COLO668 (cell line): ENCODE measurements at regions not wholly inside any gene's neighbourhood (a gene's known extent, or its start where the extent isn't known, plus 50 kb on each side); places are given as distances from the start of the nearest gene placed in this dataset.
"Not testable (repeated sequence)": the region's sequence is repeated elsewhere in the genome, so short reads cannot be mapped to it uniquely, and the experiment has no call there.

Source experiments
- DNase-seq: peaks from one replicate; lab custom pipeline; 2025; ENCODE audit not compliant: unreplicated experiment; lab: John Stamatoyannopoulos, UW

DNA sequence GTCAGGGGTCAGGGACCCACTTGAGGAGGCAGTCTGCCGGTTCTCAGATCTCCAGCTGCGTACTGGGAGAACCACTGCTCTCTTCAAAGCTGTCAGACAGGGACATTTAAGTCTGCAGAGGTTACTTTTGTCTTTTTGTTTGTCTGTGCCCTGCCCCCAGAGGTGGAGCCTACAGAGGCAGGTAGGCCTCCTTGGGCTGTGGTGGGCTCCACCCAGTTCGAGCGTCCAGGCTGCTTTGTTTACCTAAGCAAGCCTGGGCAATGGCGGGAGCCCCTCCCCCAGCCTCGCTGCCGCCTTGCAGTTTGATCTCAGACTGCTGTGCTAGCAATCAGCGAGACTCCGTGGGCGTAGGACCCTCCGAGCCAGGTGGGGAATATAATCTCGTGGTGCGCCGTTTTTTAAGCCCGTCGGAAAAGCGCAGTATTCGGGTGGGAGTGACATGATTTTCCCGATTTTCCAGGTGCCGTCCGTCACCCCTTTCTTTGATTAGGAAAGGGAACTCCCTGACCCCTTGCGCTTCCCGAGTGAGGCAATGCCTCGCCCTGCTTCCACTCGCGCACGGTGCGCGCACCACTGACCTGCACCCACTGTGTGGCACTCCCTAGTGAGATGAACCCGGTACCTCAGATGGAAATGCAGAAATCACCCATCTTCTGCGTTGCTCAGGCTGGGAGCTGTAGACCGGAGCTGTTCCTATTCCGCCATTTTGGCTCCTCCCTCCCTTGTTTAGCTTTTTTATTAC is 268.6 kb upstream of the SATB1 start:
- not testable (repeated sequence) for DNase-seq

DNA sequence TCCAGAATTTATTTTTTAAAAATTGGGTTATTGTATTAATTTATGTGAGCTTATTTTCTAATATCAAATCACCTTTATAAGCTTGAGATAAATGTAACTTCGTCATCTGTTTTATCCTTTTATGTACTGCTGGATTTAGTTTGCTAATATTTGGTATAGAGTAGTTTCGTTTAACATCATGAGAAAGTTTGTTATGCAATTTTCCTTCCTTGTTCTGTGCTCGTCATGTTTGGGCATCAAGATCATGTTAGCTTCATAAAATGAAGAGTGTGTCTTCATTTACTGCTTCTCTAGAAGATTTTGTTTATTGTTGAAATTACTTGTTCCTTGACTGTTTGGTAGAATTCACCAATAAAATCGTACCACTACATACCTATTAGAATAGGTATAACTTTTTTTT is 262.1 kb upstream of the SATB1 start:
- DNase-seq = no peak

DNA sequence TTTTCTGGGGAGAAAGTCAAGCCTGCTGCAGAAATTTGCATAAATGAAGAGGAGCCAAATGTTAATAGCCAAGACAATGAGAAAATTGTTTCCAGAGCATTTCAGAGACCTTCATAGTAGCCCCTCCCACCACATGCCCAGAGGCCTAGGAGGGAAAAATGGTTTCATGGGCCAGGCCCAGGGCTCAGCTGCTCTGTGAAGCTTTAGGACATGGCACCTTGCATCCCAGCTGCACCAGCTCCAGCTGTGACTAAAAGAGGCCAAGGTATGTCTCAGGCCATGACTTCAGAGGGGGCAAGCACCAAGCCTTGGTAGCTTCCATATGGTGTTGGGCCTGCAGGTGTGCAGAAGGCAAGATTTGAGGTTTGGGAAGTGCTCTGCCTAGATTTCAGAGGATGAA is 258.8 kb upstream of the SATB1 start:
- DNase-seq = no peak

DNA sequence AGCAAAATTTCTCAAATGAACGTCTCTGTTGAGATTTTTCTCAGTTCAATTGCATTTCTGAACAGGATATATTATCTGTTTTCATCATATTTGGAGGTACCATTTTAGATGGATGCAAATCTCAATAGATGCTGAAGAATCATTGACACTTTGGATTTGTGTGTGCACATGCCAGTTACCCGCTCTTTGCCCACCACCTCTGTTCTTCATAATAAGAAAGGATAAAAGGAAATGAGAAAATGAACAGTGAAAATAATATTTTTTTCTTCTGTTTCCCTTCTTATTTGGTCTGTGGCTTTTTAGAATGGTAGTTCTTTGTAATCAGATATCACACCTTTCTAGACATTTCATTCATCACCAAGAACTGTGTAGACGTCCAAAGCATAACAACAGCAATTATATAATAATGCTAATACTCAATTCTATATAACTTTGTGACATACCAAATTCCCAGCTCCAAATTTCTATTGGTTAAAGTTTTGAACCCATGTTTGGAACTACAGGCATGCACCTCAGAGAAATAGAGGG is 256.7 kb upstream of the SATB1 start:
- DNase-seq = no peak

DNA sequence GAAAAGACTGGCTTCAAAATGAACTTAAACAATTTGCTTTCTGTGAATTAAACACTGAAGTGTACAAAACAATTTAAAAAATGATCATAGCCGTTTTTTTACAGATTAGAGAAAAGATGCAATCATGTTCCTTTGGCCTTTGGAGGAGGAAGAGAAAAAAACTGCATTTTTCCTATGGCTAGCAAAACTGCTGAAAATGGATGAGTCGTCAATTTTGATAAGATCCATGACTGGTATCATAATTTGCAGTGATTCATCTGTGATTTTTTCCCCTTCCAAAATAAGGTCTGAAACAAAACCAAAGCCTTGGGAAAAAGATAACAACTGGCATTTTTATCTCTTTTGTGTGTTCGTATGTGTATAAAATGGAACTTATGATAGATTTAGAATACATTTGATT is 255.6 kb upstream of the SATB1 start:
- no peak for DNase-seq

DNA sequence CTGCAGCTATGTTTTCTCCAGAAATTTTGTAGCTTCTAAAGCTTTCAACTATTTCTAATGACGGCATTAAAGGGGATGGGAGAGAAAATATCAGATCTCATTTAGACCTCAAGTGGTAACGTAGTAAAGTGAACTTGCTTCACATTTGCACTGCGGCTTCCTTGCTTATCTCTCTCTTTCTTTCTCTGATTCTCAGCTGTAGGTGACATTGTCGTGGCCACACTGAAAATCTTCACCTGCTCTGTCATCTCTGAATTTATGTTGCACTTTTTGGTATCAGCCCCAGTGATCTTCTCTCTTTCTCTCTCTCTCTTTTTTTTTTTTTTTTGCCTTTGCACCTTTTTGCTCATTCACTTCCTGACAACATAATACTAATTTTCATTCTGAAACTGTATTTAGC is 254.1 kb upstream of the SATB1 start:
- DNase-seq = no peak

DNA sequence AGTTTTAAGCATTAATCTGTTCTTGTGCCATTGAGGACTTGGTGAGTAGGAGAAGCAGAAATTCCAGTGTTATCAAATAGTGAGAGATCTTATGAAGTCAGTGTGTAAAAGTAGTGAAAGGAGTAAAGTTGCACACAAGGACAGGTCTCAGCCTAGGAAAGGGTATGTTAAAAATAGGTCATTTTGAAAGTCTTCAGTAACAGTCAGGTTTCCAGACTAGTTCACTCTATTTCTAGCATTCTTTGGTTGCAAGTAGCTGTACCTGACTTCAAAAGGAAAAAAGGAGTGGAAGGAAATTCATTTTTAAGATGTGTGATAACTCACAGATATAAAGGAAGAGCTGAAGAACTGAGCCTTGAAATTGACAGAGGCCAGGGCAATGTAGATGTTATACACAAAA is 250.1 kb upstream of the SATB1 start:
- no peak for DNase-seq

DNA sequence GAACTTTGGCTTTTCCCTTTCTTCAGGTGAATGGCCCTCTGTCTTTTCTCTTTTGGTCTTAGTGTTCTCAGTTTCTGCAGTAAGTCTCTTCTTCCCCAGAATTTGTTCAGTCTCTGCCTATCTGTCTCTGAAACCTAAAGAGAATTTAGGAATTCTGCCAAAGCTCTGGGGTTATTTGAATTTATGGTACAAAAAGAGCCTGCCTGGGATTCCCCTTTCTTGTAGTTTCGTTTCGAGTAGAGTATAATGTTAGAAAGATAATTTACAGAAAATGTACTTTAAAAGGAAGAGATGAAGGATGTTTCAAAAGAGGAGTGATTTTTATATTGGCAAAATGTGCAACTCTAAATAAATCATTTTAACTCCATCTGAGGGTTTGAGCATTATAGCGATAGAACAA is 247.4 kb upstream of the SATB1 start:
- DNase-seq = no peak

DNA sequence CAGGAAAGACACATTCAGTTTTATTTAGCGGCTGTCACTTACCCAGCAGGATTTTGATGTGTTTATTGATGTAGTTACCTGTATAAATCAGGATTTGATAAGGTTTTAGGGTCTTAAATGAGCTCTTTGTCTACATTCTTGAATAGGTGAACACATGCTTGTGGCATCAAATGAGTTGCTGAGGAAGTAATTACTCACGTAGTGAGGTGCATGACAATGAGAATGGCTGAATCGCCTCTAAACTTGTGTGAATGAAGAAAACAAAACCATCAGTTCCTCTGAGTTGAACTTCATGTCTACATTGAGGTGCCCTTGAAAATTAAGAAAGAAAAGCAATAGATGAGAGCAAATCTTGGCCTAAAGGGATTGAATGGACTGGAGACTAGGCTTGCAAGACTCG is 245.6 kb upstream of the SATB1 start:
- no peak for DNase-seq

DNA sequence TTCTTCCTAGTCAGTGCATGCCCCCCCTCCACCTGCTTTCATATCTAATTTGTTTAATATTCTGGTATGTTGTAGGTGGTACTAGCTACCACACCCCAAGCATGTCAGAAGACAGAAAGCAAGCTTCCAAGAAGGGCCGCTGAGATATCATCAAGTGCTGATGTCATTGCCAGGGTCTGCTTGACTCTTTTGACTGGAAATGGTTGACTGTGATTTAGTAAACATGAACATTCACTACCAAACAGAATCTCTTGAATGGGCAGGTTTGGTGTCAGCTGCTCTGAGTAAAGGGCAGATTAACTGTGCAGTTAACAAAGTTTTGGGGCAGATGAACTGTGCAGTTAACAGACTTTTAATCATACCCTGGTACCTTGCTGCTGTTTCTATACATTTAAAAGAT is 244.2 kb upstream of the SATB1 start:
- no peak for DNase-seq

DNA sequence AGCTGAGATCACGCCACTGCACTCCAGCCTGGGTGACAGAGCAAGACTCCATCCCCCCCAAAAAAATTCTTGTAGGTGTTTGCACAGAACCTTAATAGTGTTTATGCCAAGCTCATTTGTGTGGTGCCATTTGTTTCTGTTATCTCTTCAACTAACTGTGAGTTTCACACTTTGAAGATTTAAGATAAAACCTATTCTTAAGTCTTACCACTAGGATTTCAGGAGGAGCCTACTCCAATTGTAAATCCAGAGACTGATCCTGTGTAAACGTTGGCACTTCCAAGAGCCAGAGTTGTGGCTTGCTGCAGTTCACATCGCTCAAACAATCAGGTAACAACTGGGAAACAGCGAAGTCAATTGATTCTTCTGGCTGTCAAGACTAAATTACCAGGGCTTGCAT is 242.4 kb upstream of the SATB1 start:
- no peak for DNase-seq

DNA sequence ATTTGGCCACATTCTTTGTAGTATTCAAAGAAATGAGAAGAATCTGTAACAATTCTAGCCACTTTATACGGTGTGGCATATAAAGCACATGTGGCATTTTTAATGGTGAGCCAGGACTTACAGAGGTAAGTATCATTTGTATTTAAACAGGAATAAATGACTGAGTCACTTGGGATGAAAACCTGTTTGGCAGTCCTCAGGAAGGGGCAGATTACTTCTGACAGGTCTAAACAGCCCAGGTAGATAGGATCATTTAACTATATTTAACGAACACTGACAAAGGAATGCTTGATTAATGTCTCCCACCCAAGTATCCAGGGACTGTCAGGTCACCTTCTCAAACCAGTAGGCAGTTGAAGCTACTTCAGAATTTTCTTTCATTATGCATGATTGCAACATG is 241.5 kb upstream of the SATB1 start:
- no peak for DNase-seq

DNA sequence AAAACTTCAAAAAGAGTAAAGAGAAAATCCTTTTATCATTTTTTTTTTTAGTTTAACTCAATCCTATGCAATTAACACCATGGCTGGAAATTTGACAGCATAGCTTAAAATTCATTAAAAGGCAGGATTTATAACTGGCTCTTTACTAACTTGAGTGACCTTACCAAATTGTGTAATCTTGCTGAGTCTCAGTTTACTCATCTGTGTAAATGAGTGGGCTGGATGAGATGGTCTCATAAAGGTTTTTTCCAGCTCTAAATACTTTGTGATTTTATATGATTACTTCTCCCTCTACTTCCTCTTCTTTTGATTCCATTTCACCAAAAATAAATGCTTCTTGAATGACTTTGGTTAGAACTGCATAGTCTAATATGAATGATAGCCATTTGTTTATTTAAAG is 234.9 kb upstream of the SATB1 start:
- no peak for DNase-seq

DNA sequence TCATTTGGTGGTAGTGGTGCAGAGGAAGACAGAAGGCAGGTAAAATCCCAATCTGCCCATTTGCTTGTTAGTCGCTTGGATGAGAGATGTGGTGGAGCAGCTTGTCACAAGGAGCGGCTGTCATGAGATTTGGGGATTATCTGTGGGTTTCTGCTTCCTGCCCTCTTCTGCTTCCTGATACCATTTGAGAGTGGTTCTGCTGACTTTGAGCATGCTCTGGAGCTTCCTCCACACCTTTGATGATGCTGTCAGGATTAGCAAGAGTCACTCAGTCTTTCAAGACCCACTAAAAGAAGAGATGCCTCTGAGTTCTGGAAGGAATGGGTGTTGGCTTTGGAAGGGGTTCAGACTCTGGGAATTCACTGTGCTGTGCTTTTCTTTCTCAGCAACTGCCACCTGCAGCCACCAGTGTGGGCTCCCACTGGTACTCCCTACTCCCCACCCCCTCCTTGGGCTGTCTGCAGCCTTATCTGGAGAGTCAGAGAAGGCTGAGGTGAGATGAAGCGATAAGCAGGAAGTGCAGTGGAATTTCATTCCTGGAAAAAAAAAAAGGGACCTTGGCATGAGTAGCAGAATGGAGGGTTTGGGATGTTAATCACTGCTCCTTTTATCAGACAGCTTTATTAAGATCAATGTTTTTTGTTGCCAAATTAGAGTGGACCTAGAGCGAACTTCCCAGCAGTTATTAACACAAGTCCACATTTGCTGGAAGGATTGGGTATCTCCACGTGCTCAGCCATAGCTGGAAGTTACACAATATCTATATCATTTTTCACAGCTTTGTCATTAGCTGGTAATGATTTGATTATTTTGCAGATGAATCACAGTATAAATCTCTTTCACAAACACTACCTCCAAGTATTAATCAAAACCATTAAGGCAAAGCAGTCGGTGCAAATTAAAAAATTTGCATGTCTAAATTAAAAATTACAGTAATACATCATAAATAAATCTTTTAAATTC is 233.0 kb upstream of the SATB1 start:
- no peak for DNase-seq

DNA sequence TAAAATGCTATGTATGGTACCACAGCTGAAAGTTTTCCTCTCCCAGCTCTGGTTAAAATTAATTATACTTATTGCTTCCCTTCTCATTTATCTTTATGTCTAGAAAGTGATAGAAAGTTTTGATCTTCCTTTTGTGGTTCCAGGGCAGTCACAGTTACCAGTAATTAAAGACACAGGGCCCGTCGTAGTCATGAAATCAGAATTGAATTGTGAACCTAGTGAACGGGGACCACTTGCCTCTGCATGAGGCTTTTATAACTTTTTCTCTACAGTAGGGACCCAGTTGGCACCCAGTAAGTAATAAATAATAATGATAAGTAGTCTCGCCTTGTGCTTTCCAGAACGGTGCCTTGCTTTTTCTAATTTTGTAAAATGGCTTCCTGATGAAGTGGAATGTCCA is 231.7 kb upstream of the SATB1 start:
- no peak for DNase-seq

DNA sequence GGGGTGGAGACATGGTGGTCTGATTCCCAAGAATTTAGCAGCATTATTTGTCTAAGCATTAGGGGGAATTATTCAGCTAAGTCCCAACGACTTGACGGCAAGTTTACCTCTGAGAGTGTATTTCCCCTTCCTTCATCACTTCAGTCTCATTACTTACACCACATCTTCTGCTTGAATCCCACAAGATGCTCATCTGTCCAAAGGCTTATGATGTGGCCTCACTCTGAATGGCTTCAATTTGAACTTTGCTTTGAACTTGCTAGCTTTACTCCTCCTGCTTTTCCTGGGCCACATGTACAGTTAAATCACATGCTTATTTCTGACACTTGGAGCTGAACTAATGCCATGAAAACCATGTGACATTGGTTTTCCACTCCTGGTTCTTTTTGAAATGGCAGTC is 231.3 kb upstream of the SATB1 start:
- DNase-seq = no peak

DNA sequence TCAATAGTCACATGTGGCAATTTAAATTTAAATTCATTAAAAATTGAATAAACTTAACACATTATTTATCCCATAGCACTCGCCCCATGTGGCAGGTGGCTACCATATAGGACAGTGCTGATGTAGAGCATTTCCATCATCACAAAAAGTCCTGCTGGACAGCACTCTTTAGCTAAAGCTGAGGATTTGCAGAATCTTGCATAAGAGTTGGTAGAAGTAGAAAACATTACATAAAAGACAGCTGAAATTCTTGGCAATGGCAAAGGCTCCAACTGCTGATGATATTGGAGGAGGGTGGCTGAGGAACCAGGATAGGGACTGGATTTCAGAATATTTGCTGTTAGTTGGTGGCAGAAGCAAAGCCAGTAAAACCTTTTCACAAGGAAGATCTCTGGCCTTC is 230.7 kb upstream of the SATB1 start:
- DNase-seq = no peak

DNA sequence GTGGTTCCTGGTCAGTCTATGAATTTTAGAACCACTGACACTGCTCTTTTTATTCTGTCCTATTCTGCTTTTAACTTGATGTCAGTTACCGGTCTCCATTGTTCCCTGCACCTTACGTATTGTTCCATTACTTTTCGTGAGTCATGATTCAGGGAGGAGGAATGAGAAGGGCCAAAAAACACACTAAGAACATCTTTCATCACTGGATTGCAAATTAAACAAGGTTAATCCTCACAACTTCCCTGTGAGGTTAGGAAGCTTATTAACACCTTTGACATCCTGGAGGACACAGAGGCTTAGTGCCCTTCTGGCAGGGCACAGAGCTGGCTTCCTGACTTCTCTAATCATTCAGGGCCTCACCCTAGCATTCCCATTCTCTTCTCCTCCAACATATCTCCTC is 227.6 kb upstream of the SATB1 start:
- no peak for DNase-seq

DNA sequence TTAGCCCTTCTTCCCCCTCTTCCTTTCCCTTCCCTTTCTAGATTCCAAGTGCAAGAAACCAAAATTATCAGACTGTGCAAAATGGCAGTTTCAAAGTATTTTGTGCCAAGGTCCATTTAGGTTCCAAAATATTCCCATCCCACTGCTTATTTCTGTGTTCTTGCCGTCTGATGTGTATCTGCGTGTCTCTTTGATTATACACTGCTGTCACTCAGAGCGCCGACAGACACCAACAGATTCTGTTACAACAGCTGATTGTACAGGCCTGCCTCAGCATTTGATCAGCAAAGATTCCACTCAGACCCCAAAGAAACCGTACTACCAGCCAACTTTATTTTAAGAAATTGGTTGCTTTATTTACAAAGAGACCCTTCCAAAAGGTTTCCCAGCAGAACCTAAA is 225.6 kb upstream of the SATB1 start:
- no peak for DNase-seq

DNA sequence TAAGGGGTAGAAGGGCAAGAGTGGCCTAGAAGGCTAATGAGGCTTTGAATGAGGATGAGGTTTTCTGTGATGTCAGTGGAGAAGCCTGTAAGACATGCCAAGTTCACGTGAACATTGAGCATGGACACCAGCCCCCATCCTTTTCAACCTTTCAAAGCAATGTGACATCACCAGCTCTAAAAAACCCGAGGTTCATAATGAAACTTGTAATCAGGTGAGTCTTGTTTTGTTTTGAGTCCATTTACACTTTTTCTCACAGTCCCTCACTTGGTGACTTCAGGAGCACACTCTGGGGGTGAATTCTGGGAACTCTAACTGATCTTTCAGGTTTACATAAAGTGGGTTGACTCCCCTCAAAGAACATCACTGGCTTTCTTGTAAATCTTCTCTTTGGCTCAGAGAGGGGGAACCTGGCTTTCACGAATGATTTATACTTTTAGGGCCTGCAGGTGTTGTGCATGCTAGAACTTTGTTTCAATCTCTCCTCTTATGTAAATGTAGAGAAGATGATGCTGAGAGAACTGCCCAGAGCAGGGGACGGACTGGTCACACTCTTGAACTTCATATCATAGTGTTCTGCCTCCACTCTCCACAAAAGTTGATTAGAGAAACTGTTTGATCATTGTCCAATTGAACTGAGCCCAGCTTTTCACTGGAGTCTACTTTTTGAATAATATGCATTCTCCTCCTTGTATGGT is 224.7 kb upstream of the SATB1 start:
- no peak for DNase-seq

DNA sequence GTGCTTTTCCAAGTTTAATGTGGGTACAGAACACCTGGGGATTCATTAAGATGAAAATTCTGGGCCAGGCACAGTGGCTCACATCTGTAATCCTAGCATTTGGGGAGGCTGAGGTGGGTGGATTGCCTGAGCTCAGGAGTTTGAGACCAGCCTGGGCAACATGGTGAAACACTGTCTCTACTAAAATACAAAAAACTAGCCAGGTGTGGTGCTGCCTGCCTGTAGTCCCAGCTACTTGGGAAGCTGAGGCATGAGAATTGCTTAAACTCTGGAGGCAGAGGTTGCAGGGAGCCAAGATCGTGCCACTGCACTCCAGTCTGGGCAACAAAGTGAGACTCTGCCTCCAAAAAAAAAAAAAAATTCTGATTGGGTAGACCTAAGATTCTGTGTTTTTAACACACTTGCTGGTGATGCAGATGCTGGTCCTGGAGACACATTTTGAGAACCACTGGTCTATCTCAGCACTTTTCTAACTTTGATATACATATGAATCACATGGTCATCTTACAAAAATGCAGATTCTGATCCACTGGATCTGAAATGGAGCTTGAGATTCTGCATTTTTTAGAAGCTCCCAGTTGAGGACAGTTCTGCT is 223.8 kb upstream of the SATB1 start:
- no peak for DNase-seq
